Astrocyte of the cerebellum (primary cell): ENCODE measurements at regions not wholly inside any gene's neighbourhood (a gene's known extent, or its start where the extent isn't known, plus 50 kb on each side); places are given as distances from the start of the nearest gene placed in this dataset.

Source experiments
- DNase-seq: peaks from one replicate; pipeline ENCODE4 v3.0.0-alpha.2; 2011; ENCODE audit warnings: low read depth
- H3K4me3 ChIP-seq: 2 replicates; pipeline ENCODE4 v1.5.1; 2011; ENCODE audit warnings: mild to moderate bottlenecking, low read depth, low read length, moderate library complexity
- CTCF ChIP-seq: IDR thresholded peaks from 2 replicates; pipeline ENCODE4 v1.5.1; 2012; ENCODE audit warnings: low read length, low read depth, moderate library complexity, mild to moderate bottlenecking; ENCODE audit errors: missing control alignments
- in situ Hi-C: cut with HindIII; loops from 2 replicates; pipeline ENCODE4 v1.10.0; 2017; ENCODE audit warnings: low sequenced_read_pairs

- no peak for TF ChIP-seq CTCF
- no peak overlapping the region for H3K4me3 ChIP-seq
- no peak for DNase-seq
- in situ Hi-C loops, result no loop called here
Observed at GRCh38 chr7:42794673-42795072, 117.2 kb downstream of the C7orf25 start.

GRCh38 chr7:42792841-42793240 lies 119.0 kb downstream of the C7orf25 start:
- H3K4me3 ChIP-seq, result no peak overlapping the region
- TF ChIP-seq CTCF, result no peak
- in situ Hi-C loops, result no loop called here
- no peak for DNase-seq

GRCh38 chr7:42790196-42790595 lies 121.7 kb downstream of the C7orf25 start:
- TF ChIP-seq CTCF, result no peak
- peak; percentile 1 for DNase-seq
- no peak overlapping the region for H3K4me3 ChIP-seq
- in situ Hi-C loops, result no loop called here

- in situ Hi-C loops, result no loop called here
- TF ChIP-seq CTCF, result no peak
- H3K4me3 ChIP-seq, result no peak overlapping the region
- no peak for DNase-seq
Observed at GRCh38 chr7:42774436-42774835, 137.4 kb downstream of the C7orf25 start.

GRCh38 chr7:42770114-42770513 lies 141.8 kb downstream of the C7orf25 start:
- no peak for TF ChIP-seq CTCF
- DNase-seq, result no peak
- in situ Hi-C loops, result no loop called here
- no peak overlapping the region for H3K4me3 ChIP-seq

GRCh38 chr7:42768045-42768444 lies 143.8 kb downstream of the C7orf25 start:
- no peak for TF ChIP-seq CTCF
- in situ Hi-C loops, result no loop called here
- no peak overlapping the region for H3K4me3 ChIP-seq
- DNase-seq, result no peak
